ENCODE measurements at regions not wholly inside any gene's neighbourhood (a gene's known extent, or its start where the extent isn't known, plus 50 kb on each side); places are given as distances from the start of the nearest gene placed in this dataset.

DNA sequence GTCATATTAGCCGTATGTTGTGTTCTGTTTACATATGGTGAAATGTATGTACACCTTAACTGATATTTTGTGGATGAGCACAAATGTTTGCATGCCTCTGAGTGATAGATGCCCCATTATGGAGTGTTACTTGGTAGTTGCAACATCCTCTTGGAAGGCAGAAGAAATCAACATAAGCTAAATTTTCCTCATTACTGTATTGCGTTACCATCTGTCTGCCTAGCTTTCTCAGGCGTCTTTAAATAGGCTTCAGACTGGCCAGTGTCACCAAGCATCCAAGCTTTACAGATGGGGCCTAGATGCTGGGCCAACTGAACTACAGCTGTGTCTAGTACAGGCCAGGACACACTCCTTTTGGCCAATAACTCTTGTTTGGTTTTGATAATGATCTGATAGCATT is 250.6 kb downstream of the SAMD5 start:
- no peak for DNase-seq

DNA sequence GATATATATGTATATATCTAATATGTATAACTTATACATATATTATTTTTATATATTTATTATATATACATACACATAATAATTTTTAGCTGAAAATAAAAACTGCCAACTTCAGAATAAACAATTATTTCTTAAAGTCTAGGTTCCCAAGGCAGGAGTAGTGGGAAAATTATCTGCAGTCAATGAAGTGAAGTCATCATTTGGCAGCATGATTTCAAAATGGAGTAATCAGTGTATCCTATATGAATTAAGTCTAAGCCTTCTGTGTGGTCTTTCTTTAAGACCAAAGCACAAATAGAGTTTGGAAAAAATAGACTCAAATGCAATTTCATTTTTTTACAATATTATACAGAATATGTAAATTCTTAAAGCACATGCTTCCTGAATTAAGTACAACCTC is 251.0 kb downstream of the SAMD5 start:
- no peak for DNase-seq

DNA sequence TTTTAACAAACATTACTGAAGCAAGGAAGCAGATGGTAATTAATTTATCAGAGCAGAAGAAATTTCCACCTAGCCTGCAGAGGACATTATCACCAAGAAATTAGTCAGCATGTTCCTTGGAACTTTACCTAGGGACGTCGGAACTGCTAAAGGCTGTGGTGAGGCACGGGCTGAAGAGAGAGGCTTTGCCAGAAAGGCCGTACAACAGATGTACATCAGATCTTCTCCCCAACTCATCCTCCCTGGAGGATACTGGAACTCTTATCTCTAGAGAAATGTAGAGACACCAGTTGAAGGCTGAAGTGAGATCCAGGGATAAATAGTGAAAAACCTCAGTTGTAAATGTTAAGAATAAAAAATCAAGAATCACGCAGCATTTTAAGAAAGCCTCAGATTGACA is 257.1 kb downstream of the SAMD5 start:
- DNase-seq, result peak in 1 of 14 donors; percentile 0

GRCh38 chr6:147768969-147769368 is 260.5 kb downstream of the SAMD5 start:
- no peak for DNase-seq

GRCh38 chr6:147769496-147770087 is 261.1 kb downstream of the SAMD5 start:
- no peak for DNase-seq

GRCh38 chr6:147770221-147770620 is 261.7 kb downstream of the SAMD5 start:
- DNase-seq, result no peak

DNA sequence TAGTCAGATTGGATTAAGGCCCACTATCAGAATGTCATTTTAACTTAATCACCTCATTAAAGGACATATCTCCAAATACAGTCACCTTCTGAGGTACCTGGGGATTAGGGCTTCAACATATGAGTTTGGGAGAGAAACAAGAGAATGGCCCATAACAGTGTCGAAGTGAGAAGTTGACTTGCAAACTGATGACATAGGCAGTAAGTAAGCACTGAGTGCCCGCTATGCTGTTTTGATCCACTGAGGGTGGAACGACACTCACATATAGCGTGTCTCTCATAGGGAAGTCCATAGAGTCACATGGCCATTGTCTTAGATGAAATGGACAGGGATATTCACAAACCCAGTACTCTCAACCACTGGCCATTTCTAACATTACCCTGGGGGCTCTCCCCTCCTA is 264.2 kb downstream of the SAMD5 start:
- no peak for DNase-seq

GRCh38 chr6:147774856-147775255 is 266.4 kb downstream of the SAMD5 start:
- no peak for DNase-seq

DNA sequence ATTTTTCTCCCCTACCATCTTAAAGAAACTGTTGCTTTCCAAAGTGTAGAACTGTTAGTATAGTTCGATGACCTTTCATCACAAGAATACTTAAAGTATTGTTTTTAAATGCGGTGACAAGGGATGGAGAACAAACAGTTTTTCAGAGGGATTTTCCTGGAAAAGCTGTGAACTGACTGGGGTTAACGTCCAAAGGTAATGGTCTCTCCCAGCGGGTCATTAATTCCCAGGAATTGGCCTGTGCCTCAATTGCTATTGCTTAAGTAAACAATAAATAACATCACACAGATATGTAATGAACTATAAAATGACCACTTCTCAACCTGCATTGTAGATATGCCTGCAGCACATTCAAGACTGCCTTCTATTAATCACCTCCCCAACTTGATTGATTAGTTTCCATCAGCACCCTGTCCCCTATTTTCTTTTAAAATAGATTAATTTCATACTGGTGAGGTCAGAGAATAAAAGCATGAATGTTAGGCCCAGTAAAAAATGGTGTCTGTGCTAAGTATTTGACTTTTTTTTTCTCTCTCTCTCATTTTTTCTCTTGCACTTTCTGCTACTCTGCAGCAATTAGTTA is 268.2 kb downstream of the SAMD5 start:
- no peak for DNase-seq

GRCh38 chr6:147779624-147780023 is 271.1 kb downstream of the SAMD5 start:
- no peak for DNase-seq

- no peak for DNase-seq
These were observed 273.8 kb downstream of the SAMD5 start for GRCh38 chr6:147782302-147782701.

- DNase-seq, result no peak
These were observed 275.9 kb downstream of the SAMD5 start for GRCh38 chr6:147784371-147784770.

- no peak for DNase-seq
These were observed 278.9 kb downstream of the SAMD5 start for GRCh38 chr6:147787417-147787816.

DNA sequence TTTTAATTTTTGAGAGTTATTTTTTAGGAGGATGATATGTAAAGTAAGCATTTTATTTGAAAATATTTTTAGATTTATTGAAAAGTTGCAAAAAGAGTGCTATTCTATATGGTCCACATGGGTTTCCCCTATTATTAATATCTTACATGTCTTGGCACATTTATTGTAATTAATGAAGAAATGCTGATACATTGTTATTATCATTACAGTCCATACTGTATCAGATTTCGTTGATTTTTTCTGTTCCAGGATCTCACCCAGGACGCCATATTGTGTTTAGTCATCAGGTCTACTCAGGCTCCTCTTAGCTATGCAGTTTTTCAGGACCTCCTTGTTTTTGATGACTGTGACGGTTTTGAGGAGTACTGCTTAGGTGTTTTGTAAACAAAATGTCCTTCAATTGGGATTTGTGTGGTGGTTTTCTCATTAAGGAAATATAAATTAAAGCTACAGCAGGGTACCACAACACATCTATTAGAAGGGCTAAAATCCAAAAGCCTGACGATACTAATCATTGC is 281.0 kb downstream of the SAMD5 start:
- no peak for DNase-seq

- no peak for DNase-seq
These were observed 285.6 kb downstream of the SAMD5 start for GRCh38 chr6:147793871-147794643.

DNA sequence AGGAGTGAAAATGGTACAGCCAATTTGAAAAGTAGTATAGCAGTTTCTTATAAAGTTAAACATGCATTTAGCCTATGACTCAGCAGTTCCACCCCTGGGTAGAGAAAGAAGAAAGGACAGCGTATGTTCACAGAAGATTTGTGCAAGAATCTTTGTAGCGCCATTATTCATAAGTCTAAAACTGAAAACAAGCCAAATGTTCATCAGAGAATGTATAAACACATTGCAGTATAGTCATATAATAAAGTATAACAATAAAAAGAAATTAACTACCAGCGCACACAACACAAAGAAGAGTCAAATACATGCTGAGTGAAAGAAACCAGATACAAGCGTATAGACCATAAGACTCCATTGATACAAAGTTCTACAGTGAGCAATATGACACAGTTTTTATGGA is 294.0 kb downstream of the SAMD5 start:
- DNase-seq, result no peak

DNA sequence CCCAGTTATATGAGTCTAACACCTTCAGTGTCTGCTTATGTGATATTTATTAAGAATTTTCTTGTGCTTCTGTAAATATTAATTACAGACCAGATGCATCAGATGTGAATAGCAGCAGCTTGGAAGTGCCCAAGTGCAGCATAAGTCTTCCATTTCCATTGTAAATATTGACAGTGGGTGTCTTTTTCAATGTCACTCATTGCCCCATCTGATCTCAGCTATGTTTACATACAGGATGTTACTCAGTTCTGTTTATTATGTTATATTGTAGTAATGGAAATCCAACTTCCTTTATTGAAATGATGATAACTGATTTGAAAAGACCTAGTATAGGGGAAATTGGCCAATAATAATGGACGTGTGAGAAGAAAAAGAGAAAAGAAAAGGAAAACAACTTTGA is 296.7 kb downstream of the SAMD5 start:
- DNase-seq, result no peak

DNA sequence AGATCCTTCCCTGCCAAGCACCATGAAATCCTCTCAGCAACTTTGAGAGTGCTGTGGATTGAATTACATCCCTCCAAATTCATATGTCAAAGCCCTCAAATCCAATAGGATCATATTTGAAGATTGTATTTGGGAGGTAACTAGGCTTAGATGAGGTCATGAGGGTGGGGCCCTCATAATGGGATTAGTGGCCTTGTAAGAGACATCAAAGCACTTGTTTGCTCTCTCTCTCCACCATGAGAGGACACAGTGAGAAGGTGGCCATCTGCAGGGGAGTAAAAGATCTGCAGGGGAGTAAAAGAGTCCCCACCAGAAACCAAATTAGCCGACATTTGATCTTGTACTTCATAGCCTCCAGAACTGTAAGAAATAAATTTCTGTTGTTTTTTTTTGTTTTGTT is 298.2 kb downstream of the SAMD5 start:
- no peak for DNase-seq

GRCh38 chr6:147808640-147809039 is 300.1 kb downstream of the SAMD5 start:
- no peak for DNase-seq

DNA sequence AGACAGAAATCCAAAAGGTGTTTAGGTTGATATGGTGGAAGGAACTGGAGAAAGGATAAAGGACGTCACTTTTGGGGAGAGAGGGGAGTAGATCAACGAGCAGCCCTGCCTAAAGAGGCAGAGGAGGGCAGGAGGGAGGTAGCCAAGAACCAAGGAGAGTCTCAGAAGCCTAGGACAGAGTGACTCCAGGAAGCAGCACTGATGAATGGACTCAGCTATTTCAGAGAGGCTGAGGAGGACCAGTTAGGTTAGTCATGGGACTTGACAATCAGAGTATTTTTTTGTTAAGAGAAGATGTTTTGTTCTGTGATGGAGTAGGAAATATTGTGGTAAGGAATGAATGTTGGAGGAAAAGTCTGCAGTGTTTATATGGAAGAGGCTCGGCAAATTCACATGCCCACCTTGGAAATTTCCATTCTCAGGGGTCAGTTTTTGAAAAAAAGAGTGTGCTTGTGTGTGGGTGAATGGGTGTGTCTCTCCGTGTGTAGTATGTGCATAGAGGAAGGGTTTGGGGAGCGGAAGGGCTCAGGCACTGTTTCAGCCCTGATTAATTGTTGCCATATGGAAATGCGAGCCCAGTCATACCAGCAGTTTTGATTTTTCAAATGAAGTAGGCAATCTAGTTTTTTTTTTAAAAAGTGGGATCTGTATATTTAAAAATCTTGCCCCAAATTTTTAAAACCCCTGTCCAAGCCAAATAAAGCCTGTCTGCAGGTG is 303.6 kb downstream of the SAMD5 start:
- DNase-seq, result no peak

- DNase-seq, result no peak
These were observed 308.7 kb downstream of the SAMD5 start for GRCh38 chr6:147817042-147817689.

DNA sequence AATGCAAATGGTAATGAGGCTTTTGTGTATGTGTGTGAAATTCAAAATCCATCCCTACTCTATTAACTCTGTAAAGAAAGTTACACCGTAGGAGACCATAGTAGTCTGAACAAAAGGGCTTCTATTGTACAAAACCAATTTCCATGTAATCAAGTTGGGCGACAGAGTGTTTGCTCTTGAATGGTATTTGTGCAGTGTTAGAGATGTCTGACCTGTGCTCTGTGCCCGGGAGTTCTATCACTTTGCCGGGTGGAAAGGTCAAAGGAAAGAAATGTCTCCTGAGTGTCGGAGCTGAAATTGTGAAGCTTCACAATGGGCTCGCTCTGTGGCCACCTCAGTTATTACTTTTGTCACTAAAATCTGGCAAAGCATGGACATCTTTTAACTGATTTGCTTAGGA is 312.0 kb downstream of the SAMD5 start:
- DNase-seq, result no peak

All from C1 segment of cervical spinal cord (tissue), 14 donors.